Spleen (tissue), 11 donors: ENCODE measurements at regions not wholly inside any gene's neighbourhood (a gene's known extent, or its start where the extent isn't known, plus 50 kb on each side); places are given as distances from the start of the nearest gene placed in this dataset.

ENCODE experiments used
- DNase-seq: peaks from one replicate; pipeline ENCODE4 v3.0.0-alpha.2; 2020
- H3K27ac ChIP-seq, 8 donors: fragments of 200-600 bp; sonication (generic) in 7 of 8; 1 replicate in 4 of 8; 2 replicates in 4 of 8; pipeline versions ENCODE4 v1.5.0 to v1.8.0; 2016 to 2021; ENCODE audit warnings: inconsistent platforms in 4 of 8, mild to moderate bottlenecking in 4 of 8, moderate library complexity in 1 of 8
- H3K27me3 ChIP-seq, 7 donors: fragments of 200-600 bp; sonication (generic) in 6 of 7; replicated peaks in 1 of 7; 1 replicate in 4 of 7; 2 replicates in 3 of 7; pipeline versions ENCODE4 v1.5.0 to v1.8.0; 2016 to 2021; ENCODE audit warnings: inconsistent platforms in 3 of 7, mild to moderate bottlenecking in 1 of 7
- H3K36me3 ChIP-seq, 6 donors: fragments of 200-600 bp; sonication (generic) in 5 of 6; 1 replicate in 4 of 6; 2 replicates in 2 of 6; pipeline versions ENCODE4 v1.5.0 to v1.8.0; 2016 to 2021; ENCODE audit warnings: inconsistent platforms in 2 of 6
- H3K4me1 ChIP-seq, 6 donors: fragments of 200-600 bp; sonication (generic) in 5 of 6; 1 replicate in 3 of 6; 2 replicates in 3 of 6; pipeline versions ENCODE4 v1.5.0 to v1.8.0; 2016 to 2021; ENCODE audit warnings: inconsistent platforms in 3 of 6
- H3K4me3 ChIP-seq, 8 donors: fragments of 200-600 bp; sonication (generic) in 7 of 8; 1 replicate in 4 of 8; 2 replicates in 4 of 8; pipeline versions ENCODE4 v1.5.0 to v1.8.0; 2016 to 2021; ENCODE audit warnings: inconsistent platforms in 4 of 8, mild to moderate bottlenecking in 4 of 8, moderate library complexity in 2 of 8
- H3K9me3 ChIP-seq, 8 donors: fragments of 200-600 bp; sonication (generic) in 7 of 8; 1 replicate in 4 of 8; 2 replicates in 4 of 8; pipeline versions ENCODE4 v1.5.0 to v1.8.0; 2016 to 2021; ENCODE audit warnings: inconsistent platforms in 4 of 8
- POLR2A ChIP-seq, 3 donors: fragments of 450-650 bp; IDR thresholded peaks; one replicate each; pipeline ENCODE4 v1.5.1; 2017; ENCODE audit warnings: antibody characterized with exemption in 3 of 3, mild to moderate bottlenecking in 1 of 3
- POLR2AphosphoS5 ChIP-seq, 3 donors: sonication (generic); formaldehyde crosslinking; IDR thresholded peaks; one replicate each; pipeline ENCODE4 v1.5.1; 2017; ENCODE audit warnings: antibody characterized with exemption in 3 of 3
- WGBS, 5 donors: extraction: QIAGEN DNeasy Blood & Tissue Kit in 3 of 5; methylation state at CpG; one replicate each; pipeline versions ENCODE4 v1.1.5 to v1.1.7; 2013 to 2018; 5-methylcytosine and 5-hydroxymethylcytosine counted together
- intact Hi-C: fragments of 100-400 bp; cut with DNase I; formaldehyde crosslinking; loops from one replicate; pipeline ENCODE4 v1.15.0; 2023; ENCODE audit warnings: low total_unique reads
- TF ChIP-seq, protein P1 (sequence below), 11 experiments: fragments of 200-600 bp in 7 of 11; fragments of 450-650 bp in 4 of 11; sonication (generic) in 4 of 11; IDR thresholded peaks in 8 of 11; conservative IDR thresholded peaks in 3 of 11; 1 replicate in 7 of 11; 2 replicates in 4 of 11; pipeline versions ENCODE4 v1.4.0 to v1.8.0; 2016 to 2021; ENCODE audit warnings: antibody characterized with exemption in 11 of 11, inconsistent platforms in 4 of 11, mild to moderate bottlenecking in 1 of 11
- donor health status: healthy with polysubstance abuse.
- donor health status: DM: no; HTN: no; CAD: no; lungs with moderate emphysema.
- donor health status: DM: no; HTN: no; CAD: no.
- donor health status: Bipolar disorder and iron deficiency.
- donor health status: healthy.
- donor health status: DM: no; HTN: no; CAD: no.
- donor health status: DM: yes; HTN: yes; CAD: no.

DNA sequence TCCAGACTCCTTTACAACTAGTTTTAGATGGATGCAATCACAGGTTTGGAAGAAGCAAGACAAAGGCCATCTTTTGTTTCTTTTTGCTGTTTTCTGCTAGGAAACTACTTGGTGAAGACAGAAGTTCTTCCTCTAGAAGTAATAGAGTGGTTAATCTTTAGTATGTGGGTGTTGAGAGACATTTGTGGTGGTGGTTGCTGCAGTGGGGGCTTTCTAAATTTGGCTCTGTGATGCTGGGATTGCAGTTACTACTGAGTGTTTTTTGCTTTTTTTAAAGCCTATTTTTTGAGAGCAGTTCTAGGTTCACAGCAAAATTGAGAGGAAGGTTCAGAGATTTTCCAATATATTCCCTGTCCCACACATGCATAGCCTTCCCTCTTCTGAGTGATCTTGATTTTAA, 120.0 kb downstream of the AASDHPPT start:
- no peak overlapping the region for H3K4me3 ChIP-seq
- H3K36me3 ChIP-seq, result no peaks in the 10 kb centered on the region
- intact Hi-C loops, result no loop called here
- no peak overlapping the region for H3K27ac ChIP-seq
- H3K4me1 ChIP-seq, result no peaks in the 10 kb centered on the region
- no peaks in the 10 kb centered on the region for H3K9me3 ChIP-seq
- TF ChIP-seq POLR2AphosphoS5 (IDR thresholded peaks at IDR 0.05), result no peak
- TF ChIP-seq POLR2A (IDR thresholded peaks at IDR 0.05), result no peak
- TF ChIP-seq, protein P1, sequence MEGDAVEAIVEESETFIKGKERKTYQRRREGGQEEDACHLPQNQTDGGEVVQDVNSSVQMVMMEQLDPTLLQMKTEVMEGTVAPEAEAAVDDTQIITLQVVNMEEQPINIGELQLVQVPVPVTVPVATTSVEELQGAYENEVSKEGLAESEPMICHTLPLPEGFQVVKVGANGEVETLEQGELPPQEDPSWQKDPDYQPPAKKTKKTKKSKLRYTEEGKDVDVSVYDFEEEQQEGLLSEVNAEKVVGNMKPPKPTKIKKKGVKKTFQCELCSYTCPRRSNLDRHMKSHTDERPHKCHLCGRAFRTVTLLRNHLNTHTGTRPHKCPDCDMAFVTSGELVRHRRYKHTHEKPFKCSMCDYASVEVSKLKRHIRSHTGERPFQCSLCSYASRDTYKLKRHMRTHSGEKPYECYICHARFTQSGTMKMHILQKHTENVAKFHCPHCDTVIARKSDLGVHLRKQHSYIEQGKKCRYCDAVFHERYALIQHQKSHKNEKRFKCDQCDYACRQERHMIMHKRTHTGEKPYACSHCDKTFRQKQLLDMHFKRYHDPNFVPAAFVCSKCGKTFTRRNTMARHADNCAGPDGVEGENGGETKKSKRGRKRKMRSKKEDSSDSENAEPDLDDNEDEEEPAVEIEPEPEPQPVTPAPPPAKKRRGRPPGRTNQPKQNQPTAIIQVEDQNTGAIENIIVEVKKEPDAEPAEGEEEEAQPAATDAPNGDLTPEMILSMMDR (IDR thresholded peaks at IDR 0.05 in 8 of 11, conservative IDR thresholded peaks at IDR 0.05 in 3 of 11), result no peak
- DNase-seq, result no peak
- no peaks in the 10 kb centered on the region for H3K27me3 ChIP-seq

DNA sequence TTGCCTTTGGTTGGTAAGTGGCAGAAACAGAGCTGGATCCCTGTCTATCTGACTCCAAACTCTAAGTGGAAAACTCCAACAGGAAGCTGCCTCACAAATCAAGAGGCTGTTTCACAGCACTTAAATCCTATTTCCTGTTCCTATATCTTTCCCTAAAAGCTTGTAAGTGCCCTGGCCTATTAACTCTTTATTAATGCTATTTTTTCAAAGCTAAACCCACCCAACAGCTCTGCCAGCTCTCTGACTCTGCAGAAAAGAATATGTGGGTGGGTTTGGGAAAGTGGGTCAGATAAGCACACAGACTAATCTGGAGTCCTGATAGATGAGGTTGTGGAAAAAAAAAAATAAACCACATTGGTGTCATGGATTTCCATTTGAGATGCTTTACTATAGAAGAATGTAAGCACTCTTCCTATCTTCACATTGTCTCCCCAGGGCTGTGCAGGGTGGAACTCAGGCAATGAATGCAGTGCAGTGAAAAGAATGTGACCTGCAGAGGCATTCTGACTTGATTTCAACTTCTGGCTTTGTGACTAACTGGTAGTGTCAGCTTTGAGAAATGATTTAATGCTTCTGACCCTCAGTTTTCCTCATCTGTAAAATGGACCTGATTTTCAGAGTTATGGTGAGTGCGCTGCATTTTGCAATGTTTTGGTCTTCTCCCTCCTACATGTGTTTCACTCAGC, 125.6 kb downstream of the AASDHPPT start:
- intact Hi-C loops, result no loop called here
- WGBS, 5 donors, result 88 to 100% (median 94%) methylated on average over 1 of the region's 1 CpG
- no peaks in the 10 kb centered on the region for H3K36me3 ChIP-seq

DNA sequence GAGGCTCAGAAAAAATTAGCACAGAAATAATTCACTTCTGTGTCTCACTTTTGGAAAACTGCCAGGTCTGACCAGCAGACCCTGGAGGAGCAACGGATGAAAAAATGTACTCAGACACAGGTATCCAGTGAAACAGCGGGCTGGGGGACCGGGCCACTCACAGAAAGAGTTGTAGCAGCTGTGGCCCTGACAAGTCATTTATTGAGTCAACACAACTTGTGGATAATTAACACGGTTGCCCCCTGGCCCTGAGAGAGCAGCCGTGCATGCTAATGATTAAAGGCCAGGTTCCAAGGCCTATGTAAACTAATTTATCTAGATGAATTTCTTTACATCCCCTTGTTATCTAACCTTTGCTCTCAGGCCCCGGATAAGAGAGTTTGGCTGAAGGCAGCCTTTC, 131.3 kb downstream of the AASDHPPT start:
- H3K27me3 ChIP-seq, result no peaks in the 10 kb centered on the region
- no peak for DNase-seq
- H3K4me3 ChIP-seq, result no peak overlapping the region
- H3K4me1 ChIP-seq, result no peaks in the 10 kb centered on the region
- 46 to 66% (median 59%) methylated on average over 6 of the region's 6 CpGs for WGBS, 5 donors
- H3K36me3 ChIP-seq, result no peaks in the 10 kb centered on the region
- H3K27ac ChIP-seq, result no peak overlapping the region
- TF ChIP-seq POLR2AphosphoS5 (IDR thresholded peaks at IDR 0.05) (no peak), POLR2A (IDR thresholded peaks at IDR 0.05) (no peak)
- TF ChIP-seq, protein P1 (IDR thresholded peaks at IDR 0.05 in 8 of 11, conservative IDR thresholded peaks at IDR 0.05 in 3 of 11), result no peak
- intact Hi-C loops, result no loop called here
- H3K9me3 ChIP-seq, result no peaks in the 10 kb centered on the region

More for the DNA sequence above, 125.6 kb downstream of the AASDHPPT start:
- DNase-seq, result no peak
- no peak overlapping the region for H3K4me3 ChIP-seq
- no peak for TF ChIP-seq POLR2AphosphoS5 (IDR thresholded peaks at IDR 0.05)
- TF ChIP-seq, protein P1 (IDR thresholded peaks at IDR 0.05 in 8 of 11, conservative IDR thresholded peaks at IDR 0.05 in 3 of 11), result no peak
- TF ChIP-seq POLR2A (IDR thresholded peaks at IDR 0.05), result no peak
- no peaks in the 10 kb centered on the region for H3K4me1 ChIP-seq
- no peak overlapping the region for H3K27ac ChIP-seq
- H3K27me3 ChIP-seq, result no peaks in the 10 kb centered on the region
- no peaks in the 10 kb centered on the region for H3K9me3 ChIP-seq

DNA sequence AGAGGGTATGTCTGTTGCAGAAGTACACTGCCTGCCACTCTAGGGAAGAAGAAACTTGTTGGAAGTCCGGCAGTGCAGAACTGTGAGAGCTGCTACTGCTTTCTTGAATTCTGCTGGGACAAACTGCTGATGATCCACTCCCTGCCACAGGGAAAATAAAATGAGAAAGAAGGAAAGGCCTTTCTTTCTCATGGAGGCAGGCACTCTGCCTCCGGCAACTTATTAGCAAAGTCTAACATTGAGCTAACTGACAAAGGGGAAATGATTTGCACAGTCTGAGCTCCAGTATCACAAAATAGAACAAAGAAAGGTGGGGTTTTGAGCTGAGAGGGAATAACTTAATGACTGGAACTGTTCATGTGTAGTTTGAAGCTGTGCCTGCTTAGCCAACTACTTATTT, 134.6 kb downstream of the AASDHPPT start:
- no peak overlapping the region for H3K4me3 ChIP-seq
- no peak for DNase-seq
- 84 to 95% (median 85%) methylated on average over 2 of the region's 2 CpGs for WGBS, 5 donors
- no peak overlapping the region for H3K27ac ChIP-seq
- intact Hi-C loops, result no loop called here
- H3K9me3 ChIP-seq, result no peaks in the 10 kb centered on the region
- no peaks in the 10 kb centered on the region for H3K36me3 ChIP-seq
- no peaks in the 10 kb centered on the region for H3K27me3 ChIP-seq
- H3K4me1 ChIP-seq, result no peaks in the 10 kb centered on the region
- TF ChIP-seq, protein P1 (IDR thresholded peaks at IDR 0.05 in 8 of 11, conservative IDR thresholded peaks at IDR 0.05 in 3 of 11), result no peak
- TF ChIP-seq POLR2AphosphoS5 (IDR thresholded peaks at IDR 0.05), result no peak
- no peak for TF ChIP-seq POLR2A (IDR thresholded peaks at IDR 0.05)
